Right atrium auricular region (tissue), 2 donors: ENCODE measurements at regions not wholly inside any gene's neighbourhood (a gene's known extent, or its start where the extent isn't known, plus 50 kb on each side); places are given as distances from the start of the nearest gene placed in this dataset.

Experiments used
- DNase-seq: peaks from one replicate; pipeline ENCODE4 v3.0.0-alpha.2; 2019; ENCODE audit warnings: low spot score
- H3K27ac ChIP-seq, 2 donors: fragments of 200-600 bp; sonication (generic); 1 replicate in 1 of 2; 2 replicates in 1 of 2; pipeline ENCODE4 v1.5.1; 2016 to 2019
- H3K27me3 ChIP-seq, 2 donors: fragments of 200-600 bp; sonication (generic); one replicate each; pipeline versions ENCODE4 v1.5.1 to v1.6.0; 2017 to 2019
- H3K36me3 ChIP-seq: fragments of 200-600 bp; sonication (generic); one replicate; pipeline ENCODE4 v1.5.1; 2016
- H3K4me1 ChIP-seq, 2 donors: fragments of 200-600 bp; sonication (generic); one replicate each; pipeline versions ENCODE4 v1.5.1 to v1.6.0; 2017 to 2019
- H3K4me3 ChIP-seq, 2 donors: fragments of 200-600 bp; sonication (generic); 1 replicate in 1 of 2; 2 replicates in 1 of 2; pipeline ENCODE4 v1.5.1; 2017 to 2019; ENCODE audit warnings: mild to moderate bottlenecking in 1 of 2, moderate library complexity in 1 of 2
- H3K9me3 ChIP-seq, 2 donors: fragments of 200-600 bp; sonication (generic); one replicate each; pipeline ENCODE4 v1.5.1; 2019
- CTCF ChIP-seq, 2 donors: fragments of 200-600 bp; sonication (generic); IDR thresholded peaks; one replicate each; pipeline ENCODE4 v1.5.1; 2019; ENCODE audit warnings: antibody characterized with exemption in 2 of 2

GRCh38 chr3:144109944-144110343 lies 138.3 kb downstream of the DIPK2A start:
- DNase-seq = no peak
- no peak overlapping the region for H3K27ac ChIP-seq
- H3K4me1 ChIP-seq = no peaks in the 10 kb centered on the region
- H3K9me3 ChIP-seq = no peaks in the 10 kb centered on the region
- no peaks in the 10 kb centered on the region for H3K27me3 ChIP-seq
- no peaks in the 10 kb centered on the region for H3K36me3 ChIP-seq
- H3K4me3 ChIP-seq = no peak overlapping the region
- no peak for TF ChIP-seq CTCF (IDR thresholded peaks at IDR 0.05)

- no peaks in the 10 kb centered on the region for H3K4me1 ChIP-seq
Observed at GRCh38 chr3:144112036-144112435, 140.4 kb downstream of the DIPK2A start.

GRCh38 chr3:144112437-144112836 lies 140.8 kb downstream of the DIPK2A start:
- no peak for DNase-seq
- H3K4me1 ChIP-seq = no peaks in the 10 kb centered on the region
- H3K27ac ChIP-seq = no peak overlapping the region
- no peak overlapping the region for H3K4me3 ChIP-seq
- H3K9me3 ChIP-seq = no peaks in the 10 kb centered on the region
- no peak for TF ChIP-seq CTCF (IDR thresholded peaks at IDR 0.05)
- no peaks in the 10 kb centered on the region for H3K27me3 ChIP-seq
- H3K36me3 ChIP-seq = no peaks in the 10 kb centered on the region

More at GRCh38 chr3:144112036-144112435, 140.4 kb downstream of the DIPK2A start:
- Histone ChIP-seq H3K4me3 (no peak overlapping the region), H3K9me3 (no peaks in the 10 kb centered on the region), H3K36me3 (no peaks in the 10 kb centered on the region), H3K27me3 (no peaks in the 10 kb centered on the region), H3K27ac (no peak overlapping the region)
- TF ChIP-seq CTCF (IDR thresholded peaks at IDR 0.05) = no peak
- no peak for DNase-seq

GRCh38 chr3:144114767-144115166 lies 143.1 kb downstream of the DIPK2A start:
- H3K27me3 ChIP-seq = no peaks in the 10 kb centered on the region
- H3K4me1 ChIP-seq = no peaks in the 10 kb centered on the region
- no peak for DNase-seq
- no peaks in the 10 kb centered on the region for H3K36me3 ChIP-seq
- no peak for TF ChIP-seq CTCF (IDR thresholded peaks at IDR 0.05)
- no peak overlapping the region for H3K27ac ChIP-seq
- H3K9me3 ChIP-seq = no peaks in the 10 kb centered on the region
- H3K4me3 ChIP-seq = no peak overlapping the region

- no peak for TF ChIP-seq CTCF (IDR thresholded peaks at IDR 0.05)
- no peak overlapping the region for H3K27ac ChIP-seq
- no peak overlapping the region for H3K4me3 ChIP-seq
- H3K36me3 ChIP-seq = no peaks in the 10 kb centered on the region
- no peaks in the 10 kb centered on the region for H3K9me3 ChIP-seq
- DNase-seq = no peak
- H3K4me1 ChIP-seq = no peaks in the 10 kb centered on the region
- no peaks in the 10 kb centered on the region for H3K27me3 ChIP-seq
Observed at GRCh38 chr3:144119633-144120032, 148.0 kb downstream of the DIPK2A start.

- no peak for TF ChIP-seq CTCF (IDR thresholded peaks at IDR 0.05)
Observed at GRCh38 chr3:144121661-144122060, 150.0 kb downstream of the DIPK2A start.

More at GRCh38 chr3:144121661-144122060, 150.0 kb downstream of the DIPK2A start:
- Histone ChIP-seq H3K27ac (no peak overlapping the region), H3K9me3 (peaks cover 0 to 4% of the 10 kb centered on the region in 2 donors), H3K4me1 (no peaks in the 10 kb centered on the region), H3K36me3 (no peaks in the 10 kb centered on the region), H3K4me3 (no peak overlapping the region), H3K27me3 (no peaks in the 10 kb centered on the region)
- no peak for DNase-seq
